Transverse colon (tissue), 4 donors: ENCODE measurements at regions not wholly inside any gene's neighbourhood (a gene's known extent, or its start where the extent isn't known, plus 50 kb on each side); places are given as distances from the start of the nearest gene placed in this dataset.
A peak's percentile ranks its signal among the peaks of the same experiment; 100 is the strongest.

ENCODE experiments used
- CTCF ChIP-seq, 5 experiments: fragments of 200-600 bp in 3 of 5; fragments of 450-650 bp in 2 of 5; sonication (generic) in 3 of 5; IDR thresholded peaks; 1 replicate in 2 of 5; 2 replicates in 3 of 5; pipeline ENCODE4 v1.5.1; 2016 to 2017; ENCODE audit warnings: antibody characterized with exemption in 5 of 5, inconsistent platforms in 3 of 5, mild to moderate bottlenecking in 2 of 5, moderate library complexity in 1 of 5
- EP300 ChIP-seq: sonication (generic); formaldehyde crosslinking; IDR thresholded peaks from one replicate; pipeline ENCODE4 v1.6.1; 2017; ENCODE audit warnings: antibody characterized with exemption, low read depth
- POLR2A ChIP-seq: fragments of 450-650 bp; IDR thresholded peaks from one replicate; pipeline ENCODE4 v1.6.1; 2016; ENCODE audit warnings: antibody characterized with exemption, mild to moderate bottlenecking, moderate library complexity
- POLR2AphosphoS5 ChIP-seq, 3 donors: sonication (generic); formaldehyde crosslinking; IDR thresholded peaks; one replicate each; pipeline ENCODE4 v1.6.1; 2016; ENCODE audit warnings: antibody characterized with exemption in 3 of 3

- TF ChIP-seq POLR2AphosphoS5 (IDR thresholded peaks at IDR 0.05) (peak in 1 of 3 donors; percentile 63), CTCF (IDR thresholded peaks at IDR 0.05) (no peak), POLR2A (no peak), EP300 (no peak)
Observed at GRCh38 chr1:45266151-45266801, 59.9 kb upstream of the ZSWIM5 start.
